ENCODE measurements at regions not wholly inside any gene's neighbourhood (a gene's known extent, or its start where the extent isn't known, plus 50 kb on each side); places are given as distances from the start of the nearest gene placed in this dataset.

- intact Hi-C loops (cut with DNase I; ENCODE audit: low total_unique reads), result no loop called here
- DNase-seq, result no peak
- Histone ChIP-seq H3K27ac (no peak overlapping the region), H3K4me3 (no peak overlapping the region), H3K27me3 (no peaks in the 10 kb centered on the region), H3K36me3 (no peaks in the 10 kb centered on the region), H3K9me3 (peaks cover 0 to 17% (median 6%) of the 10 kb centered on the region in 4 donors), H3K4me1 (no peaks in the 10 kb centered on the region)
- TF ChIP-seq POLR2AphosphoS5 (IDR thresholded peaks at IDR 0.05) (no peak), EP300 (IDR thresholded peaks at IDR 0.05) (no peak), POLR2A (IDR thresholded peaks at IDR 0.05) (no peak), CTCF (IDR thresholded peaks at IDR 0.05) (no peak)
Observed at GRCh38 chr17:70897446-70897845, 728.1 kb downstream of the KCNJ2 start.

GRCh38 chr17:70901870-70902269, 732.5 kb downstream of the KCNJ2 start:
- intact Hi-C loops (cut with DNase I; ENCODE audit: low total_unique reads), result no loop called here
- Histone ChIP-seq H3K27me3 (no peaks in the 10 kb centered on the region), H3K4me1 (no peaks in the 10 kb centered on the region), H3K27ac (no peak overlapping the region), H3K4me3 (no peak overlapping the region), H3K36me3 (no peaks in the 10 kb centered on the region), H3K9me3 (peaks cover 0 to 12% (median under 1%) of the 10 kb centered on the region in 4 donors)
- TF ChIP-seq EP300 (IDR thresholded peaks at IDR 0.05), result no peak
- no peak for TF ChIP-seq POLR2AphosphoS5 (IDR thresholded peaks at IDR 0.05)
- no peak for TF ChIP-seq CTCF (IDR thresholded peaks at IDR 0.05)
- TF ChIP-seq POLR2A (IDR thresholded peaks at IDR 0.05), result no peak
- DNase-seq, result no peak
- WGBS, 5 donors, result 82 to 96% (median 86%) methylated on average over 2 of the region's 2 CpGs

- H3K4me1 ChIP-seq, result no peaks in the 10 kb centered on the region
- H3K36me3 ChIP-seq, result no peaks in the 10 kb centered on the region
- H3K9me3 ChIP-seq, result peaks cover 0 to 12% (median 0%) of the 10 kb centered on the region in 4 donors
- intact Hi-C loops (cut with DNase I; ENCODE audit: low total_unique reads), result no loop called here
- TF ChIP-seq CTCF (IDR thresholded peaks at IDR 0.05) (no peak), POLR2A (IDR thresholded peaks at IDR 0.05) (no peak), POLR2AphosphoS5 (IDR thresholded peaks at IDR 0.05) (no peak), EP300 (IDR thresholded peaks at IDR 0.05) (no peak)
- 45 to 58% (median 57%) methylated on average over 3 of the region's 3 CpGs for WGBS, 5 donors
- no peak overlapping the region for H3K27ac ChIP-seq
- DNase-seq, result peak in 1 of 2 donors; percentile 18
- no peak overlapping the region for H3K4me3 ChIP-seq
- no peaks in the 10 kb centered on the region for H3K27me3 ChIP-seq
Observed at GRCh38 chr17:70905796-70906195, 736.5 kb downstream of the KCNJ2 start.

- no peaks in the 10 kb centered on the region for H3K27me3 ChIP-seq
- TF ChIP-seq CTCF (IDR thresholded peaks at IDR 0.05), result no peak
- TF ChIP-seq POLR2AphosphoS5 (IDR thresholded peaks at IDR 0.05), result no peak
- no peak for TF ChIP-seq EP300 (IDR thresholded peaks at IDR 0.05)
- no peak overlapping the region for H3K27ac ChIP-seq
- H3K9me3 ChIP-seq, result peaks cover 0 to 7% (median 0%) of the 10 kb centered on the region in 4 donors
- WGBS, 5 donors, result 47 to 56% (median 55%) methylated on average over 2 of the region's 2 CpGs
- H3K4me1 ChIP-seq, result no peaks in the 10 kb centered on the region
- peak in 1 of 2 donors; percentile 3 for DNase-seq
- H3K36me3 ChIP-seq, result no peaks in the 10 kb centered on the region
- no peak overlapping the region for H3K4me3 ChIP-seq
- intact Hi-C loops (cut with DNase I; ENCODE audit: low total_unique reads), result no loop called here
Observed at GRCh38 chr17:70906808-70907207, 737.5 kb downstream of the KCNJ2 start.

All from stomach (tissue), 8 donors.